ENCODE measurements at regions not wholly inside any gene's neighbourhood (a gene's known extent, or its start where the extent isn't known, plus 50 kb on each side); places are given as distances from the start of the nearest gene placed in this dataset.
"Not testable (repeated sequence)": the region's sequence is repeated elsewhere in the genome, so short reads cannot be mapped to it uniquely, and the experiment has no call there.

- Mint-ChIP-seq H3K36me3 (ENCODE audit: low read depth) (no peaks in the 10 kb centered on the region), H3K9me3 (no peaks in the 10 kb centered on the region), H3K27ac (no peak overlapping the region), H3K27me3 (no peaks in the 10 kb centered on the region), H3K4me3 (no peak overlapping the region), H3K4me1 (no peaks in the 10 kb centered on the region)
- no peak for DNase-seq
- ChIA-PET CTCF (no interaction called here), POLR2A (no interaction called here)
Measured at GRCh38 chr2:235219048-235219447, 267.2 kb downstream of the SH3BP4 start.

- Mint-ChIP-seq H3K36me3 (ENCODE audit: low read depth) (no peaks in the 10 kb centered on the region), H3K4me1 (no peaks in the 10 kb centered on the region), H3K27me3 (no peaks in the 10 kb centered on the region), H3K27ac (no peak overlapping the region), H3K4me3 (no peak overlapping the region), H3K9me3 (no peaks in the 10 kb centered on the region)
- ChIA-PET CTCF (no interaction called here), POLR2A (no interaction called here)
- no peak for DNase-seq
Measured at GRCh38 chr2:235220331-235220730, 268.5 kb downstream of the SH3BP4 start.

GRCh38 chr2:235223011-235223410 is 270.8 kb upstream of the AGAP1 start:
- Mint-ChIP-seq H3K27me3 (no peaks in the 10 kb centered on the region), H3K4me1 (no peaks in the 10 kb centered on the region), H3K9me3 (no peaks in the 10 kb centered on the region), H3K4me3 (no peak overlapping the region), H3K27ac (no peak overlapping the region), H3K36me3 (ENCODE audit: low read depth) (no peaks in the 10 kb centered on the region)
- POLR2A ChIA-PET, result no interaction called here
- CTCF ChIA-PET, result no interaction called here
- DNase-seq, result no peak

- H3K27me3 Mint-ChIP-seq, result no peaks in the 10 kb centered on the region
- H3K4me3 Mint-ChIP-seq, result no peak overlapping the region
- H3K36me3 Mint-ChIP-seq (ENCODE audit: low read depth), result no peaks in the 10 kb centered on the region
- ChIA-PET CTCF (no interaction called here), POLR2A (no interaction called here)
- H3K9me3 Mint-ChIP-seq, result no peaks in the 10 kb centered on the region
- no peak for DNase-seq
- H3K27ac Mint-ChIP-seq, result no peak overlapping the region
- H3K4me1 Mint-ChIP-seq, result no peaks in the 10 kb centered on the region
Measured at GRCh38 chr2:235224410-235224809, 269.4 kb upstream of the AGAP1 start.

- POLR2A ChIA-PET, result no interaction called here
- H3K4me1 Mint-ChIP-seq, result no peaks in the 10 kb centered on the region
- DNase-seq, result no peak
- no peak overlapping the region for H3K4me3 Mint-ChIP-seq
- H3K27ac Mint-ChIP-seq, result no peak overlapping the region
- H3K9me3 Mint-ChIP-seq, result no peaks in the 10 kb centered on the region
- CTCF ChIA-PET, result no interaction called here
- no peaks in the 10 kb centered on the region for H3K36me3 Mint-ChIP-seq (ENCODE audit: low read depth)
- no peaks in the 10 kb centered on the region for H3K27me3 Mint-ChIP-seq
Measured at GRCh38 chr2:235225261-235225660, 268.6 kb upstream of the AGAP1 start.

GRCh38 chr2:235227590-235227989 is 266.3 kb upstream of the AGAP1 start:
- ChIA-PET CTCF (interaction anchor here (0.7 kb wide), 1 partner anchor 519 kb away, joined by 3 read pairs; no protein-coding TSS in a partner anchor), POLR2A (no interaction called here)
- Mint-ChIP-seq H3K27ac (no peak overlapping the region), H3K9me3 (no peaks in the 10 kb centered on the region), H3K27me3 (peaks cover 5% of the 10 kb centered on the region), H3K4me1 (no peaks in the 10 kb centered on the region), H3K4me3 (no peak overlapping the region), H3K36me3 (ENCODE audit: low read depth) (no peaks in the 10 kb centered on the region)
- DNase-seq, result no peak

- CTCF ChIA-PET; POLR2A ChIA-PET; H3K36me3 Mint-ChIP-seq (ENCODE audit: low read depth); H3K9me3 Mint-ChIP-seq; H3K27ac Mint-ChIP-seq; H3K4me1 Mint-ChIP-seq; H3K27me3 Mint-ChIP-seq; H3K4me3 Mint-ChIP-seq; DNase-seq: not testable (repeated sequence)
Measured at GRCh38 chr2:235228422-235228821, 265.4 kb upstream of the AGAP1 start.

- no peaks in the 10 kb centered on the region for H3K9me3 Mint-ChIP-seq
- POLR2A ChIA-PET, result no interaction called here
- no peaks in the 10 kb centered on the region for H3K4me1 Mint-ChIP-seq
- CTCF ChIA-PET, result no interaction called here
- H3K27me3 Mint-ChIP-seq, result peaks cover 6% of the 10 kb centered on the region
- DNase-seq, result no peak
- H3K36me3 Mint-ChIP-seq (ENCODE audit: low read depth), result no peaks in the 10 kb centered on the region
- H3K27ac Mint-ChIP-seq, result no peak overlapping the region
- no peak overlapping the region for H3K4me3 Mint-ChIP-seq
Measured at GRCh38 chr2:235229236-235229635, 264.6 kb upstream of the AGAP1 start.

GRCh38 chr2:235230821-235231601 is 262.8 kb upstream of the AGAP1 start:
- H3K4me1 Mint-ChIP-seq, result no peaks in the 10 kb centered on the region
- no peak overlapping the region for H3K27ac Mint-ChIP-seq
- no peak overlapping the region for H3K4me3 Mint-ChIP-seq
- CTCF ChIA-PET, result no interaction called here
- no peaks in the 10 kb centered on the region for H3K9me3 Mint-ChIP-seq
- H3K27me3 Mint-ChIP-seq, result peaks cover 6% of the 10 kb centered on the region
- DNase-seq, result no peak
- POLR2A ChIA-PET, result no interaction called here
- no peaks in the 10 kb centered on the region for H3K36me3 Mint-ChIP-seq (ENCODE audit: low read depth)

- Mint-ChIP-seq H3K4me1 (no peaks in the 10 kb centered on the region), H3K4me3 (no peak overlapping the region), H3K9me3 (no peaks in the 10 kb centered on the region), H3K27me3 (peaks cover 11% of the 10 kb centered on the region), H3K27ac (no peak overlapping the region), H3K36me3 (ENCODE audit: low read depth) (no peaks in the 10 kb centered on the region)
- ChIA-PET CTCF (no interaction called here), POLR2A (no interaction called here)
- DNase-seq, result no peak
Measured at GRCh38 chr2:235232449-235233433, 261.1 kb upstream of the AGAP1 start.

- H3K27me3 Mint-ChIP-seq, result peaks cover 15% of the 10 kb centered on the region
Measured at GRCh38 chr2:235234736-235235135, 259.1 kb upstream of the AGAP1 start.

GRCh38 chr2:235235977-235236767 is 257.7 kb upstream of the AGAP1 start:
- H3K36me3 Mint-ChIP-seq (ENCODE audit: low read depth), result no peaks in the 10 kb centered on the region
- ChIA-PET POLR2A (no interaction called here), CTCF (no interaction called here)
- H3K27me3 Mint-ChIP-seq, result peaks cover 19% of the 10 kb centered on the region
- no peak overlapping the region for H3K27ac Mint-ChIP-seq
- DNase-seq, result no peak
- H3K9me3 Mint-ChIP-seq, result no peaks in the 10 kb centered on the region
- H3K4me3 Mint-ChIP-seq, result no peak overlapping the region
- H3K4me1 Mint-ChIP-seq, result no peaks in the 10 kb centered on the region

More at GRCh38 chr2:235234736-235235135, 259.1 kb upstream of the AGAP1 start:
- ChIA-PET CTCF (no interaction called here), POLR2A (no interaction called here)
- no peak for DNase-seq
- H3K4me1 Mint-ChIP-seq, result no peaks in the 10 kb centered on the region
- no peak overlapping the region for H3K4me3 Mint-ChIP-seq
- no peaks in the 10 kb centered on the region for H3K9me3 Mint-ChIP-seq
- H3K27ac Mint-ChIP-seq, result no peak overlapping the region
- no peaks in the 10 kb centered on the region for H3K36me3 Mint-ChIP-seq (ENCODE audit: low read depth)

GRCh38 chr2:235238537-235238936 is 255.3 kb upstream of the AGAP1 start:
- ChIA-PET POLR2A (no interaction called here), CTCF (no interaction called here)
- Mint-ChIP-seq H3K27ac (no peak overlapping the region), H3K4me1 (no peaks in the 10 kb centered on the region), H3K4me3 (no peak overlapping the region), H3K9me3 (no peaks in the 10 kb centered on the region), H3K27me3 (peaks cover 21% of the 10 kb centered on the region), H3K36me3 (ENCODE audit: low read depth) (no peaks in the 10 kb centered on the region)
- DNase-seq, result no peak

All from activated CD4-positive, alpha-beta memory T cell treated with anti-CD3 and anti-CD28 coated beads, Interleukin-2, amount 10 ng/mL, durations not matched to agents 7 days and 5 days (primary cell).